HepG2 (cell line): ENCODE measurements at regions not wholly inside any gene's neighbourhood (a gene's known extent, or its start where the extent isn't known, plus 50 kb on each side); places are given as distances from the start of the nearest gene placed in this dataset.

ENCODE experiments used
- ATAC-seq: fragments of 200-7000 bp; cut with Tn5 transposase; 3 replicates; pipeline ENCODE4 v1.9.1; 2020; ENCODE audit warnings: mild to moderate bottlenecking, moderate library complexity
- BruUV-seq: library from RNA; stranded (reverse); fragments of 400-500 nt; replicated peaks from 2 replicates; lab custom pipeline; 2021; lab: Mats Ljungman, UMichigan
- CTCF ChIA-PET: fragments of 300-600 bp; formaldehyde crosslinking; extraction: SDS; loops from one replicate; lab custom pipeline; 2021; ENCODE audit warnings: low total read pairs, inconsistent platforms, low intra/inter-chr PET ratio; lab: Yijun Ruan, JAX
- POLR2A ChIA-PET: fragments of 350-600 bp; sonication (Branson Sonifier 250); formaldehyde crosslinking; loops from one replicate; lab custom pipeline; 2020; ENCODE audit warnings: antibody characterized with exemption, inconsistent platforms; lab: Yijun Ruan, JAX
- DNase-seq: peaks from one replicate; pipeline ENCODE4 v3.0.0-alpha.2; 2015; ENCODE audit warnings: low spot score
- FAIRE-seq: peaks from 3 replicates; lab custom pipeline; 2011; peaks lifted over from hg19 to GRCh38; lab: Jason Lieb, UNC
- H2AFZ ChIP-seq: one replicate; pipeline ENCODE4 v1.6.1; 2011; ENCODE audit warnings: low read length, inconsistent platforms
- H3K27ac ChIP-seq: fragments of 300-600 bp; 3 replicates; pipeline ENCODE4 v1.8.0; 2011; ENCODE audit warnings: mixed run types, mild to moderate bottlenecking, mixed read lengths, low read length, inconsistent platforms; ENCODE audit not compliant: insufficient read depth; ENCODE audit errors: extremely low read length
- H3K27me3 ChIP-seq, 2 experiments: fragments of 200-600 bp in 1 of 2; 2 replicates in 1 of 2; 3 replicates in 1 of 2; pipeline versions ENCODE4 v1.6.0 to v1.8.0; 2011; ENCODE audit warnings: low read length in 2 of 2, mild to moderate bottlenecking in 2 of 2, moderate library complexity in 2 of 2, inconsistent platforms in 1 of 2; ENCODE audit not compliant: insufficient read depth in 2 of 2, control insufficient read depth in 1 of 2
- H3K36me3 ChIP-seq, 2 experiments: fragments of 200-600 bp in 1 of 2; replicated peaks in 1 of 2; 2 replicates in 1 of 2; 3 replicates in 1 of 2; pipeline versions ENCODE4 v1.5.1 to v1.8.0; 2011; ENCODE audit warnings: low read length in 2 of 2, inconsistent platforms in 1 of 2; ENCODE audit not compliant: insufficient read depth in 2 of 2, control insufficient read depth in 1 of 2
- H3K4me1 ChIP-seq: 2 replicates; pipeline ENCODE4 v1.5.1; 2012; ENCODE audit warnings: low read length, inconsistent platforms; ENCODE audit not compliant: insufficient read depth
- H3K4me2 ChIP-seq: 2 replicates; pipeline ENCODE4 v1.6.0; 2011; ENCODE audit warnings: low read depth, low read length, inconsistent platforms
- H3K4me3 ChIP-seq, 3 experiments: fragments of 200-600 bp in 1 of 3; sonication (generic), shearing (Covaris generic) in 1 of 3; replicated peaks in 1 of 3; 2 replicates each; pipeline ENCODE4 v1.5.1; 2011 to 2016; ENCODE audit warnings: low read length in 3 of 3, inconsistent platforms in 2 of 3, low read depth in 2 of 3, mild to moderate bottlenecking in 2 of 3, control low read depth in 1 of 3, mixed read lengths in 1 of 3; ENCODE audit not compliant: insufficient read depth in 1 of 3
- H3K79me2 ChIP-seq: one replicate; pipeline ENCODE4 v1.6.1; 2011; ENCODE audit warnings: low read length, inconsistent platforms; ENCODE audit not compliant: insufficient read depth
- H3K9ac ChIP-seq: 2 replicates; pipeline ENCODE4 v1.6.0; 2011; ENCODE audit warnings: mild to moderate bottlenecking, low read depth, low read length, inconsistent platforms; ENCODE audit not compliant: insufficient read depth
- H3K9me3 ChIP-seq: 2 replicates; pipeline ENCODE4 v1.5.1; 2012; ENCODE audit warnings: mild to moderate bottlenecking, low read length
- H4K20me1 ChIP-seq: 2 replicates; pipeline ENCODE4 v1.6.0; 2011; ENCODE audit warnings: inconsistent platforms, mild to moderate bottlenecking, low read length, moderate library complexity; ENCODE audit not compliant: insufficient read depth
- BCL6 ChIP-seq: IDR thresholded peaks from 2 replicates; pipeline ENCODE4 v1.6.1; 2016; ENCODE audit warnings: missing genetic modification reagents, missing compliant biosample characterization
- BORCS8-MEF2B ChIP-seq: sonication (generic); formaldehyde crosslinking; IDR thresholded peaks from 2 replicates; pipeline ENCODE4 v1.8.0; 2022; ENCODE audit warnings: mild to moderate bottlenecking, missing genetic modification reagents
- FOXJ3 ChIP-seq: sonication (generic); formaldehyde crosslinking; IDR thresholded peaks from 2 replicates; pipeline ENCODE4 v1.4.0; 2020; ENCODE audit warnings: missing genetic modification reagents, mild to moderate bottlenecking, borderline replicate concordance
- MLLT10 ChIP-seq: sonication (generic); formaldehyde crosslinking; IDR thresholded peaks from 2 replicates; pipeline ENCODE4 v1.4.0; 2020; ENCODE audit warnings: missing genetic modification reagents
- NFE2L2 ChIP-seq: fragments of 150-350 bp; IDR thresholded peaks from 2 replicates; pipeline ENCODE4 v1.6.1; 2014; ENCODE audit warnings: low read length
- PHF20 ChIP-seq: sonication (generic); formaldehyde crosslinking; IDR thresholded peaks from 2 replicates; pipeline ENCODE4 v1.5.0; 2020; ENCODE audit warnings: mild to moderate bottlenecking, missing genetic modification reagents
- RAD51 ChIP-seq: fragments of 450-650 bp; IDR thresholded peaks from 2 replicates; pipeline ENCODE4 v1.6.1; 2016; ENCODE audit warnings: borderline replicate concordance
- RFXAP ChIP-seq: sonication (generic); formaldehyde crosslinking; IDR thresholded peaks from 2 replicates; pipeline ENCODE4 v1.4.0; 2020; ENCODE audit warnings: missing genetic modification reagents, borderline replicate concordance
- ZBTB14 ChIP-seq: sonication (generic); formaldehyde crosslinking; IDR thresholded peaks from 2 replicates; pipeline ENCODE4 v1.4.0; 2020; ENCODE audit warnings: missing genetic modification reagents
- ZBTB20 ChIP-seq: sonication (generic); formaldehyde crosslinking; IDR thresholded peaks from 2 replicates; pipeline ENCODE4 v1.8.1; 2023; ENCODE audit warnings: missing genetic modification reagents, low read depth, mild to moderate bottlenecking, borderline replicate concordance
- ZBTB43 ChIP-seq: sonication (generic); formaldehyde crosslinking; conservative IDR thresholded peaks from 2 replicates; pipeline ENCODE4 v1.4.0; 2020; ENCODE audit warnings: missing genetic modification reagents
- ZNF136 ChIP-seq: sonication (generic); formaldehyde crosslinking; IDR thresholded peaks from 2 replicates; pipeline ENCODE4 v1.8.1; 2022; ENCODE audit warnings: low read depth, mild to moderate bottlenecking, moderate library complexity, missing genetic modification reagents
- ZNF263 ChIP-seq: sonication (generic); formaldehyde crosslinking; IDR thresholded peaks from 2 replicates; pipeline ENCODE4 v1.4.0; 2020; ENCODE audit warnings: missing genetic modification reagents
- ZNF343 ChIP-seq: sonication (generic); formaldehyde crosslinking; IDR thresholded peaks from 2 replicates; pipeline ENCODE4 v1.4.0; 2020; ENCODE audit warnings: mild to moderate bottlenecking, missing genetic modification reagents
- ZNF354B ChIP-seq: sonication (generic); formaldehyde crosslinking; IDR thresholded peaks from 2 replicates; pipeline ENCODE4 v1.8.0; 2022; ENCODE audit warnings: mild to moderate bottlenecking, missing genetic modification reagents
- WGBS: methylation state at CpG from one replicate; pipeline ENCODE4 v1.1.6; 2017; ENCODE audit warnings: low lambda C conversion rate; 5-methylcytosine and 5-hydroxymethylcytosine counted together
- in situ Hi-C: cut with HindIII; loops from 2 replicates; pipeline ENCODE4 v1.10.0; 2017; ENCODE audit warnings: low pct_unique_long_range_greater_than_20kb; ENCODE audit not compliant: extremely low pct_ligation_motif_present
- intact Hi-C: fragments of 100-400 bp; cut with micrococcal nuclease; formaldehyde crosslinking; loops from one replicate; pipeline ENCODE4 v1.10.0; 2022; ENCODE audit not compliant: unreplicated experiment
- TF ChIP-seq, protein P1 (sequence below): sonication (generic); formaldehyde crosslinking; IDR thresholded peaks from 2 replicates; pipeline ENCODE4 v1.4.0; 2020; ENCODE audit warnings: mild to moderate bottlenecking, missing genetic modification reagents, borderline replicate concordance
- TF ChIP-seq, protein P2 (sequence below): sonication (generic); formaldehyde crosslinking; IDR thresholded peaks from 2 replicates; pipeline ENCODE4 v1.4.0; 2020; ENCODE audit warnings: mild to moderate bottlenecking, low read depth, missing genetic modification reagents

DNA sequence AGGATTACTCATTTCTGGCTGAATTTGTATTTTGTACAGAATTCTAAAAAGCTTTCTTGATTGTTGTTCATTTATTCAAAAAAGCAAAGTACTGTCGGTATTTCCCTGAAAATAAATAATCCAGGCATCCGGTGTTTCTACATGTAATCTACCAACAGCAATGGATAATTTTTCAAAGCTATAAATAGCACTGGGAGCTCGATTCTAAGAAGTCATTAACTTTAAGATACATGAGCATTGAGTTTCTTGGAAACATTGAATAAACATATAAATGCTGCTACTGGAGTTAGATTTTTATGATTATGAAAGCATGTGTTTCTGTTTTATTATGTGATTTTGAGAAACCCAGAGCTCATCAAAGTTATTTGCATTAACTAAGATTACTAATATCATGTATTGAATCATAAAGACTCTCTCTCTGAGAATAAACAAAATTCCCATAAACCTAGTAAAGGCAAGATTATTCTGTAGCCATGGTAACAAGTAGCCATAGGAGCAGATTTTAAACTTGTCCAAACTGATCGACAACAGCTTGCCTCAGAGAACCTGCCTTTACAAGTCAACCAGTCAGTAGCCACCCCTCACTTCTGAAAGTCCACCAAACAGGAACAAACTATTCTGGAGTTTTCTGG, 197.0 kb downstream of the DRD1 start:
- Histone ChIP-seq H3K36me3 (no peaks in the 10 kb centered on the region), H3K9me3 (no peaks in the 10 kb centered on the region), H4K20me1 (no peaks in the 10 kb centered on the region), H3K4me1 (no peaks in the 10 kb centered on the region), H2AFZ (no peak overlapping the region), H3K27ac (no peak overlapping the region), H3K4me2 (no peak overlapping the region), H3K27me3 (peaks cover 0 to 6% of the 10 kb centered on the region in 2 experiments; a peak in 2 of 5 replicates), H3K4me3 (no peak overlapping the region), H3K79me2 (no peaks in the 10 kb centered on the region), H3K9ac (no peak overlapping the region)
- ChIA-PET CTCF (no interaction called here), POLR2A (no interaction called here)
- ATAC-seq: no peak
- DNase-seq: no peak
- FAIRE-seq: no peak
- no TSS peak for BruUV-seq
- intact Hi-C loops: no loop called here
- 14% methylated on average over 4 of the region's 4 CpGs for WGBS
- in situ Hi-C loops: no loop called here
- TF ChIP-seq MLLT10 (no peak), ZBTB43 (CRISPR knock-in tag) (no peak), NFE2L2 (no peak), ZBTB14 (CRISPR knock-in tag) (no peak), FOXJ3 (CRISPR knock-in tag) (no peak), BORCS8-MEF2B (CRISPR knock-in tag) (no peak), BCL6 (CRISPR knock-in tag) (no peak), ZBTB20 (CRISPR knock-in tag) (no peak), ZNF354B (CRISPR knock-in tag) (no peak), PHF20 (CRISPR knock-in tag) (no peak), RFXAP (no peak), ZNF136 (CRISPR knock-in tag) (no peak), RAD51 (no peak), ZNF343 (CRISPR knock-in tag) (no peak), ZNF263 (CRISPR knock-in tag) (no peak)
- TF ChIP-seq, protein P1, sequence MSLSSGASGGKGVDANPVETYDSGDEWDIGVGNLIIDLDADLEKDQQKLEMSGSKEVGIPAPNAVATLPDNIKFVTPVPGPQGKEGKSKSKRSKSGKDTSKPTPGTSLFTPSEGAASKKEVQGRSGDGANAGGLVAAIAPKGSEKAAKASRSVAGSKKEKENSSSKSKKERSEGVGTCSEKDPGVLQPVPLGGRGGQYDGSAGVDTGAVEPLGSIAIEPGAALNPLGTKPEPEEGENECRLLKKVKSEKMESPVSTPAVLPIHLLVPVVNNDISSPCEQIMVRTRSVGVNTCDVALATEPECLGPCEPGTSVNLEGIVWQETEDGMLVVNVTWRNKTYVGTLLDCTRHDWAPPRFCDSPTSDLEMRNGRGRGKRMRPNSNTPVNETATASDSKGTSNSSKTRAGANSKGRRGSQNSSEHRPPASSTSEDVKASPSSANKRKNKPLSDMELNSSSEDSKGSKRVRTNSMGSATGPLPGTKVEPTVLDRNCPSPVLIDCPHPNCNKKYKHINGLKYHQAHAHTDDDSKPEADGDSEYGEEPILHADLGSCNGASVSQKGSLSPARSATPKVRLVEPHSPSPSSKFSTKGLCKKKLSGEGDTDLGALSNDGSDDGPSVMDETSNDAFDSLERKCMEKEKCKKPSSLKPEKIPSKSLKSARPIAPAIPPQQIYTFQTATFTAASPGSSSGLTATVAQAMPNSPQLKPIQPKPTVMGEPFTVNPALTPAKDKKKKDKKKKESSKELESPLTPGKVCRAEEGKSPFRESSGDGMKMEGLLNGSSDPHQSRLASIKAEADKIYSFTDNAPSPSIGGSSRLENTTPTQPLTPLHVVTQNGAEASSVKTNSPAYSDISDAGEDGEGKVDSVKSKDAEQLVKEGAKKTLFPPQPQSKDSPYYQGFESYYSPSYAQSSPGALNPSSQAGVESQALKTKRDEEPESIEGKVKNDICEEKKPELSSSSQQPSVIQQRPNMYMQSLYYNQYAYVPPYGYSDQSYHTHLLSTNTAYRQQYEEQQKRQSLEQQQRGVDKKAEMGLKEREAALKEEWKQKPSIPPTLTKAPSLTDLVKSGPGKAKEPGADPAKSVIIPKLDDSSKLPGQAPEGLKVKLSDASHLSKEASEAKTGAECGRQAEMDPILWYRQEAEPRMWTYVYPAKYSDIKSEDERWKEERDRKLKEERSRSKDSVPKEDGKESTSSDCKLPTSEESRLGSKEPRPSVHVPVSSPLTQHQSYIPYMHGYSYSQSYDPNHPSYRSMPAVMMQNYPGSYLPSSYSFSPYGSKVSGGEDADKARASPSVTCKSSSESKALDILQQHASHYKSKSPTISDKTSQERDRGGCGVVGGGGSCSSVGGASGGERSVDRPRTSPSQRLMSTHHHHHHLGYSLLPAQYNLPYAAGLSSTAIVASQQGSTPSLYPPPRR: no peak
- TF ChIP-seq, protein P2, sequence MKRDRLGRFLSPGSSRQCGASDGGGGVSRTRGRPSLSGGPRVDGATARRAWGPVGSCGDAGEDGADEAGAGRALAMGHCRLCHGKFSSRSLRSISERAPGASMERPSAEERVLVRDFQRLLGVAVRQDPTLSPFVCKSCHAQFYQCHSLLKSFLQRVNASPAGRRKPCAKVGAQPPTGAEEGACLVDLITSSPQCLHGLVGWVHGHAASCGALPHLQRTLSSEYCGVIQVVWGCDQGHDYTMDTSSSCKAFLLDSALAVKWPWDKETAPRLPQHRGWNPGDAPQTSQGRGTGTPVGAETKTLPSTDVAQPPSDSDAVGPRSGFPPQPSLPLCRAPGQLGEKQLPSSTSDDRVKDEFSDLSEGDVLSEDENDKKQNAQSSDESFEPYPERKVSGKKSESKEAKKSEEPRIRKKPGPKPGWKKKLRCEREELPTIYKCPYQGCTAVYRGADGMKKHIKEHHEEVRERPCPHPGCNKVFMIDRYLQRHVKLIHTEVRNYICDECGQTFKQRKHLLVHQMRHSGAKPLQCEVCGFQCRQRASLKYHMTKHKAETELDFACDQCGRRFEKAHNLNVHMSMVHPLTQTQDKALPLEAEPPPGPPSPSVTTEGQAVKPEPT: no peak
